ENCODE measurements at regions not wholly inside any gene's neighbourhood (a gene's known extent, or its start where the extent isn't known, plus 50 kb on each side); places are given as distances from the start of the nearest gene placed in this dataset.

DNA sequence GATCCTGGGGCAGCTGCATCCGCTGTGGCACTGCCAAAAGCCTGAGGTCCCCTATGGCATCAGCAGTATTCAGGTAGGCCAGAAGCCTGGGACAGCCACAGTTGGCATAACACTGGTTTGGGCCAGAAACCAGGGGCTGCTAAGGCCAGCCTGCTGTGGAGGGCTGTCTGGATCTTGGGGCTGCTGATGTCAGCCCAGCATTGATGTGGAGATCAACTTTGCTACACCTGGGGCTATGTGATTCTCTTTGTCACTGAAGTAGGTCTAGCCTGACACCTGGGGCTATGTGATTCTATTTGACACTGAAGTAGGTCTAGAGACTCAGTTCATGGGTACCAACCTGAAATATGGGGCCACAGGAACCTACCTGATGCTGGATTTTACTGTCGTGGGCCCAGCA is 411.5 kb downstream of the RASEF start:
- no CpG with 5 or more reads among the region's 2 CpGs for WGBS (ENCODE audit: extremely low coverage, insufficient coverage, insufficient read length)
- H3K9me3 ChIP-seq (ENCODE audit: insufficient read depth, low read depth, low read length): no peaks in the 10 kb centered on the region
- H2BK5ac ChIP-seq (ENCODE audit: low read depth, low read length, poor library complexity): no peak overlapping the region
- no peak overlapping the region for H3K4me3 ChIP-seq (ENCODE audit: low read depth, low read length)
- no peak overlapping the region for H3K4me2 ChIP-seq (ENCODE audit: low read length)
- H3K27me3 ChIP-seq (ENCODE audit: insufficient read depth, low read length): no peaks in the 10 kb centered on the region
- no peaks in the 10 kb centered on the region for H3K79me1 ChIP-seq (ENCODE audit: low read length)
- H2BK12ac ChIP-seq (ENCODE audit: low read length): no peak overlapping the region
- H3K36me3 ChIP-seq (ENCODE audit: control insufficient read depth in 1 of 2, insufficient read depth in 2 of 2, low read length in 2 of 2): no peaks in the 10 kb centered on the region
- H3K27ac ChIP-seq (ENCODE audit: low read depth, low read length): no peak overlapping the region
- no peaks in the 10 kb centered on the region for H3K79me2 ChIP-seq (ENCODE audit: control insufficient read depth, insufficient read depth, low read length, poor library complexity)
- no peak overlapping the region for H4K8ac ChIP-seq (ENCODE audit: low read depth, low read length)
- H3K4ac ChIP-seq (ENCODE audit: low read depth, low read length): no peak overlapping the region
- no peak overlapping the region for H4K91ac ChIP-seq (ENCODE audit: low read depth, low read length)
- H3K9ac ChIP-seq (ENCODE audit: low read length): peak overlapping the region; percentile 43
- no peak overlapping the region for H2BK120ac ChIP-seq (ENCODE audit: insufficient read depth, low read length, poor library complexity)
- no peak overlapping the region for H3K23ac ChIP-seq (ENCODE audit: low read length)
- H3K14ac ChIP-seq (ENCODE audit: low read length): no peak overlapping the region
- no peak overlapping the region for H2AFZ ChIP-seq (ENCODE audit: insufficient read depth, low read length, poor library complexity)
- H2AK5ac ChIP-seq (ENCODE audit: low read length): no peak overlapping the region
- H3K18ac ChIP-seq (ENCODE audit: low read length): no peak overlapping the region
- no peaks in the 10 kb centered on the region for H3K4me1 ChIP-seq (ENCODE audit: control insufficient read depth in 1 of 2, insufficient read depth in 2 of 2, low read length in 2 of 2)
- H4K12ac ChIP-seq (ENCODE audit: low read depth, low read length): no peak overlapping the region
- no peak for DNase-seq

DNA sequence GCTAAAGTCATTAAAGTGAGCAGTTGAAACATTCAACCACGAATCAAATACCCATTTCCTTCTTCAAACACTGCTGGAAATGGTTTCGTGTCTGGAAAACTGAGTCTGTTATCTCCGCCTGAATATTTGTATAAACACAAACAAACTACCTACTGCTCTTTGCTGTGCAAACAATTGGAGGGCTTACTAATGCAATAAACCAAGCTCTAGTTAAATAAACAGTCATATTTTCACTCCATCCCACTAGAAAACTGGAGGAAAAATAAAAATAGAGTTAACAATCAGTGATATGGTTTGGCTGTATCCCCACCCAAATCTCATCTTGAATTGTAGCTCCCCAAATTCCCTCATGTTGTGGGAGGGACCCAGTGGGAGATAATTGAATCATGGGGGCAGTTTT is 397.6 kb downstream of the RASEF start:
- Histone ChIP-seq H2AK5ac (ENCODE audit: low read length) (no peak overlapping the region), H3K9me3 (ENCODE audit: insufficient read depth, low read depth, low read length) (no peaks in the 10 kb centered on the region), H4K12ac (ENCODE audit: low read depth, low read length) (no peak overlapping the region), H3K79me2 (ENCODE audit: control insufficient read depth, insufficient read depth, low read length, poor library complexity) (no peaks in the 10 kb centered on the region), H3K18ac (ENCODE audit: low read length) (no peak overlapping the region), H4K8ac (ENCODE audit: low read depth, low read length) (no peak overlapping the region), H4K91ac (ENCODE audit: low read depth, low read length) (no peak overlapping the region), H2BK5ac (ENCODE audit: low read depth, low read length, poor library complexity) (no peak overlapping the region), H3K14ac (ENCODE audit: low read length) (no peak overlapping the region), H3K23ac (ENCODE audit: low read length) (no peak overlapping the region), H2AFZ (ENCODE audit: insufficient read depth, low read length, poor library complexity) (no peak overlapping the region), H3K4me2 (ENCODE audit: low read length) (no peak overlapping the region), H3K9ac (ENCODE audit: low read length) (no peak overlapping the region), H3K36me3 (ENCODE audit: control insufficient read depth in 1 of 2, insufficient read depth in 2 of 2, low read length in 2 of 2) (no peaks in the 10 kb centered on the region), H3K4ac (ENCODE audit: low read depth, low read length) (no peak overlapping the region), H3K27me3 (ENCODE audit: insufficient read depth, low read length) (no peaks in the 10 kb centered on the region), H3K4me1 (ENCODE audit: control insufficient read depth in 1 of 2, insufficient read depth in 2 of 2, low read length in 2 of 2) (peaks cover 0 to 3% of the 10 kb centered on the region in 2 experiments), H2BK12ac (ENCODE audit: low read length) (no peak overlapping the region), H2BK120ac (ENCODE audit: insufficient read depth, low read length, poor library complexity) (no peak overlapping the region), H3K4me3 (ENCODE audit: low read depth, low read length) (no peak overlapping the region), H3K79me1 (ENCODE audit: low read length) (no peaks in the 10 kb centered on the region), H3K27ac (ENCODE audit: low read depth, low read length) (no peak overlapping the region)
- WGBS (ENCODE audit: extremely low coverage, insufficient coverage, insufficient read length): no CpG with 5 or more reads among the region's 3 CpGs
- DNase-seq: no peak

DNA sequence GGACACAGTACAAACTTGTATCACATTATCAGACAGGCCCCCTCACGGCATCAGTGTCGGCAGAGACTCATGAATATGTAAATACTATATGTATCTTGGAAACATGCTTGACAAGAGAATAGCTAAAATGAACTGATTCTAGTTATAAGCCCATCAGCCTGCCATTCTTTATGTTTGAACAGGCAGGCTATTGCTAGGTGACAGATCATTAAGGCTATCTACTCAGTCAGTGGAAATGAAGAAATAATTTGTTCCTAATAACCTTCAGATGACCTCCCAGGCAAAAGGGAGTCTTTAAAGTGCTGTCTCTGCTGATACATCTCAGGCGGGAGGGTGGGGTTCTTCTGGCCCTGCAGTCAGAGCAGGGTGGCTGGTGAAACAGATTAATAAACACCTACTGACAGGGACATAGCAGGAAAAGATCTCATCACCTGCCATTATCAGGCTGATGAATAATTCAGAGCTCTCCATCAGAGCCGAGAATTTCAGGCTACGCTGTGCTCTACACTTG is 394.2 kb downstream of the RASEF start:
- Histone ChIP-seq H2BK12ac (ENCODE audit: low read length) (no peak overlapping the region), H3K4me1 (ENCODE audit: control insufficient read depth in 1 of 2, insufficient read depth in 2 of 2, low read length in 2 of 2) (peaks cover 0 to 3% of the 10 kb centered on the region in 2 experiments), H3K4me3 (ENCODE audit: low read depth, low read length) (no peak overlapping the region), H3K9me3 (ENCODE audit: insufficient read depth, low read depth, low read length) (no peaks in the 10 kb centered on the region), H3K27me3 (ENCODE audit: insufficient read depth, low read length) (no peaks in the 10 kb centered on the region), H4K12ac (ENCODE audit: low read depth, low read length) (no peak overlapping the region), H3K79me1 (ENCODE audit: low read length) (no peaks in the 10 kb centered on the region), H3K4ac (ENCODE audit: low read depth, low read length) (no peak overlapping the region), H2BK120ac (ENCODE audit: insufficient read depth, low read length, poor library complexity) (no peak overlapping the region), H2BK5ac (ENCODE audit: low read depth, low read length, poor library complexity) (no peak overlapping the region), H4K91ac (ENCODE audit: low read depth, low read length) (no peak overlapping the region), H3K27ac (ENCODE audit: low read depth, low read length) (no peak overlapping the region), H4K8ac (ENCODE audit: low read depth, low read length) (no peak overlapping the region), H3K79me2 (ENCODE audit: control insufficient read depth, insufficient read depth, low read length, poor library complexity) (no peaks in the 10 kb centered on the region), H3K14ac (ENCODE audit: low read length) (no peak overlapping the region), H3K18ac (ENCODE audit: low read length) (no peak overlapping the region), H2AK5ac (ENCODE audit: low read length) (no peak overlapping the region), H3K4me2 (ENCODE audit: low read length) (no peak overlapping the region), H3K23ac (ENCODE audit: low read length) (no peak overlapping the region), H2AFZ (ENCODE audit: insufficient read depth, low read length, poor library complexity) (no peak overlapping the region), H3K9ac (ENCODE audit: low read length) (no peak overlapping the region), H3K36me3 (ENCODE audit: control insufficient read depth in 1 of 2, insufficient read depth in 2 of 2, low read length in 2 of 2) (no peaks in the 10 kb centered on the region)
- WGBS (ENCODE audit: extremely low coverage, insufficient coverage, insufficient read length): no CpG with 5 or more reads among the region's 5 CpGs
- no peak for DNase-seq

DNA sequence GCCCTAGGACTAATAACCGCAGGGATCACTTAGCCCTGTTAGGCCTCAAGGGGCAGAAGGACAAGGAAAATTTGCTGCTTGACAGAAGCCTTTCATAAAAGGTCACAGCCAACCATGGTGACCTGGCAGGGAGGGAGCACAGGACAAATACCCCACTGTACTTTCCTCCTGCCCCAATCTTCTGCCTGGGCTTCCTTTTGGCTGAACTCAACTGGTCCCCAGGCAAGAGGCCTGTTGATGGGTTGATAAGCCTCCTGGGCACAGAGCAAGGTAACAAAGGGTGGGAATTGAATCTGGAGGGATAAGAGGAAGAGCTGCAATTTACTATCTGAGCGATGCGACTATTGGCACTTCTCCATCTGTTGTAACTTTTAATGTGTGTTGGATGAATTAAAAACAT is 392.9 kb downstream of the RASEF start:
- DNase-seq: no peak
- Histone ChIP-seq H3K23ac (ENCODE audit: low read length) (no peak overlapping the region), H3K4me3 (ENCODE audit: low read depth, low read length) (no peak overlapping the region), H3K36me3 (ENCODE audit: control insufficient read depth in 1 of 2, insufficient read depth in 2 of 2, low read length in 2 of 2) (no peaks in the 10 kb centered on the region), H3K79me2 (ENCODE audit: control insufficient read depth, insufficient read depth, low read length, poor library complexity) (no peaks in the 10 kb centered on the region), H3K14ac (ENCODE audit: low read length) (no peak overlapping the region), H4K12ac (ENCODE audit: low read depth, low read length) (no peak overlapping the region), H3K18ac (ENCODE audit: low read length) (no peak overlapping the region), H3K4ac (ENCODE audit: low read depth, low read length) (no peak overlapping the region), H3K27me3 (ENCODE audit: insufficient read depth, low read length) (no peaks in the 10 kb centered on the region), H2AFZ (ENCODE audit: insufficient read depth, low read length, poor library complexity) (no peak overlapping the region), H3K4me2 (ENCODE audit: low read length) (no peak overlapping the region), H4K91ac (ENCODE audit: low read depth, low read length) (no peak overlapping the region), H2BK5ac (ENCODE audit: low read depth, low read length, poor library complexity) (no peak overlapping the region), H3K9me3 (ENCODE audit: insufficient read depth, low read depth, low read length) (no peaks in the 10 kb centered on the region), H3K9ac (ENCODE audit: low read length) (no peak overlapping the region), H3K79me1 (ENCODE audit: low read length) (no peaks in the 10 kb centered on the region), H2BK12ac (ENCODE audit: low read length) (no peak overlapping the region), H2AK5ac (ENCODE audit: low read length) (no peak overlapping the region), H2BK120ac (ENCODE audit: insufficient read depth, low read length, poor library complexity) (no peak overlapping the region), H3K27ac (ENCODE audit: low read depth, low read length) (no peak overlapping the region), H4K8ac (ENCODE audit: low read depth, low read length) (no peak overlapping the region), H3K4me1 (ENCODE audit: control insufficient read depth in 1 of 2, insufficient read depth in 2 of 2, low read length in 2 of 2) (peaks cover 0 to 3% of the 10 kb centered on the region in 2 experiments)
- WGBS (ENCODE audit: extremely low coverage, insufficient coverage, insufficient read length): no CpG with 5 or more reads among the region's 3 CpGs

All from trophoblast cell (in vitro differentiated cells and primary cell).